ENCODE measurements at regions not wholly inside any gene's neighbourhood (a gene's known extent, or its start where the extent isn't known, plus 50 kb on each side); places are given as distances from the start of the nearest gene placed in this dataset.
A peak's percentile ranks its signal among the peaks of the same experiment; 100 is the strongest.

DNA sequence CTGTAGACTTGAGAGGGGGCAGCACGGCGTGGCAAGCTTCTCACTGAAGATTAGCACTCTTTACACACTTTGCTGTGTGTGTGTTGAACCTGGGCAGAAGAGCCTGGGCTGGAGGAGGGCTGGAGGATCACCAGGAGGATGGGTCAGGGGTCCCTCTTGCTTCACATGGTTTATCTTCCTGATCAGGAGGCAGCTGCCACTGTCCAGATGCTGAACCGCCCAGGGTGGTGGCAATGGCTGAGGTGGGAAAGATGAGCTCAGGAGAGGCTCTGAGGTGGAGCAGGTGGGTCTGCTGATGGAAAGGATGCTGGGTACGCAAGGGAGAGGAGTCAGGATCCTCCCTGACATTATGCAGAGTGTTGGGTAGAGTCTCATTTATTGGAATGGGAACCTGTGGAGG, 191.5 kb downstream of the RAMP3 start:
- Histone ChIP-seq H3K27ac (ENCODE audit: low read length) (no peak overlapping the region), H3K27me3 (ENCODE audit: control insufficient read depth, insufficient read depth, low read length) (peaks cover 5% of the 10 kb centered on the region), H3K36me3 (ENCODE audit: control insufficient read depth, insufficient read depth, low read length) (no peaks in the 10 kb centered on the region), H3K9me3 (ENCODE audit: control insufficient read depth, insufficient read depth, low read depth, low read length) (no peaks in the 10 kb centered on the region), H3K4me3 (ENCODE audit: low read depth in 2 of 2, low read length in 2 of 2) (no peak overlapping the region), H3K4me1 (ENCODE audit: control insufficient read depth, insufficient read depth, low read length) (no peaks in the 10 kb centered on the region)
- ChIA-PET POLR2A (interaction anchor here (0.6 kb wide), 1 partner anchor 183 kb away, joined by 9 read pairs; no protein-coding TSS in a partner anchor), CTCF (no interaction called here)
- intact Hi-C loops (cut with micrococcal nuclease; ENCODE audit: unreplicated experiment) (no loop called here), in situ Hi-C loops (cut with HindIII; ENCODE audit: low pct_unique_long_range_greater_than_20kb, low sequenced_read_pairs) (no loop called here)
- TF ChIP-seq, protein P1, sequence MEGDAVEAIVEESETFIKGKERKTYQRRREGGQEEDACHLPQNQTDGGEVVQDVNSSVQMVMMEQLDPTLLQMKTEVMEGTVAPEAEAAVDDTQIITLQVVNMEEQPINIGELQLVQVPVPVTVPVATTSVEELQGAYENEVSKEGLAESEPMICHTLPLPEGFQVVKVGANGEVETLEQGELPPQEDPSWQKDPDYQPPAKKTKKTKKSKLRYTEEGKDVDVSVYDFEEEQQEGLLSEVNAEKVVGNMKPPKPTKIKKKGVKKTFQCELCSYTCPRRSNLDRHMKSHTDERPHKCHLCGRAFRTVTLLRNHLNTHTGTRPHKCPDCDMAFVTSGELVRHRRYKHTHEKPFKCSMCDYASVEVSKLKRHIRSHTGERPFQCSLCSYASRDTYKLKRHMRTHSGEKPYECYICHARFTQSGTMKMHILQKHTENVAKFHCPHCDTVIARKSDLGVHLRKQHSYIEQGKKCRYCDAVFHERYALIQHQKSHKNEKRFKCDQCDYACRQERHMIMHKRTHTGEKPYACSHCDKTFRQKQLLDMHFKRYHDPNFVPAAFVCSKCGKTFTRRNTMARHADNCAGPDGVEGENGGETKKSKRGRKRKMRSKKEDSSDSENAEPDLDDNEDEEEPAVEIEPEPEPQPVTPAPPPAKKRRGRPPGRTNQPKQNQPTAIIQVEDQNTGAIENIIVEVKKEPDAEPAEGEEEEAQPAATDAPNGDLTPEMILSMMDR (IDR thresholded peaks at IDR 0.05) = no peak
- TF ChIP-seq, protein P2, sequence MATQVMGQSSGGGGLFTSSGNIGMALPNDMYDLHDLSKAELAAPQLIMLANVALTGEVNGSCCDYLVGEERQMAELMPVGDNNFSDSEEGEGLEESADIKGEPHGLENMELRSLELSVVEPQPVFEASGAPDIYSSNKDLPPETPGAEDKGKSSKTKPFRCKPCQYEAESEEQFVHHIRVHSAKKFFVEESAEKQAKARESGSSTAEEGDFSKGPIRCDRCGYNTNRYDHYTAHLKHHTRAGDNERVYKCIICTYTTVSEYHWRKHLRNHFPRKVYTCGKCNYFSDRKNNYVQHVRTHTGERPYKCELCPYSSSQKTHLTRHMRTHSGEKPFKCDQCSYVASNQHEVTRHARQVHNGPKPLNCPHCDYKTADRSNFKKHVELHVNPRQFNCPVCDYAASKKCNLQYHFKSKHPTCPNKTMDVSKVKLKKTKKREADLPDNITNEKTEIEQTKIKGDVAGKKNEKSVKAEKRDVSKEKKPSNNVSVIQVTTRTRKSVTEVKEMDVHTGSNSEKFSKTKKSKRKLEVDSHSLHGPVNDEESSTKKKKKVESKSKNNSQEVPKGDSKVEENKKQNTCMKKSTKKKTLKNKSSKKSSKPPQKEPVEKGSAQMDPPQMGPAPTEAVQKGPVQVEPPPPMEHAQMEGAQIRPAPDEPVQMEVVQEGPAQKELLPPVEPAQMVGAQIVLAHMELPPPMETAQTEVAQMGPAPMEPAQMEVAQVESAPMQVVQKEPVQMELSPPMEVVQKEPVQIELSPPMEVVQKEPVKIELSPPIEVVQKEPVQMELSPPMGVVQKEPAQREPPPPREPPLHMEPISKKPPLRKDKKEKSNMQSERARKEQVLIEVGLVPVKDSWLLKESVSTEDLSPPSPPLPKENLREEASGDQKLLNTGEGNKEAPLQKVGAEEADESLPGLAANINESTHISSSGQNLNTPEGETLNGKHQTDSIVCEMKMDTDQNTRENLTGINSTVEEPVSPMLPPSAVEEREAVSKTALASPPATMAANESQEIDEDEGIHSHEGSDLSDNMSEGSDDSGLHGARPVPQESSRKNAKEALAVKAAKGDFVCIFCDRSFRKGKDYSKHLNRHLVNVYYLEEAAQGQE (IDR thresholded peaks at IDR 0.05; ENCODE audit: insufficient read depth in 1 of 2, low read depth in 2 of 2, low read length in 1 of 2) = peak; percentile 22 to 67; a peak in 2 of 4 replicates
- TF ChIP-seq POLR2AphosphoS5 (IDR thresholded peaks at IDR 0.05; ENCODE audit: low read depth, low read length) (no peak), SIN3A (IDR thresholded peaks at IDR 0.05; ENCODE audit: borderline replicate concordance, insufficient read depth, low read depth, low read length) (no peak), TCF7L2 (IDR thresholded peaks at IDR 0.05; ENCODE audit: low read depth, low read length) (no peak)
- DNase-seq (ENCODE audit: low read depth, low spot score) (no peak), ATAC-seq (no peak)
- BruUV-seq (replicated peaks) = no TSS peak

DNA sequence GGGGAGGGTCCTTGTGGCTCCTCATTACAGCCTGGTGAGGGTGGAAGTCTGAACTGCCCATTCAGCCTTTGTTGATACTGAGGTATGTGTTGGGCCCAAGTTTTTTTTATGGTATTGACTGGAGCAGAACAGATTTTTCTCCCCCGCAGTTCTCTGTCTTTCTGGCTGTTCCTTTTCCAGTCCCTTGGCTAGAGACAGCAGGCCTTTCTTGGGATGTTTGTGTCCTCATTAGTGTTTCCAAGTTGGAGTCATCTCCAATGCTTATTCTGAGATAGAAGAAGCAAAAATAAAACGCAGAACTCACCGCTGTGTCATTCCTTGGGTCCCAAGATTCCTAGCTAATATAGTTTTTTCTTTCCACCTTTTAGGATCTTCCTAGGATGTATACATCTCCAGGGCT, 193.3 kb downstream of the RAMP3 start:
- intact Hi-C loops (cut with micrococcal nuclease; ENCODE audit: unreplicated experiment) = no loop called here
- ChIA-PET CTCF (no interaction called here), POLR2A (no interaction called here)
- H3K4me1 ChIP-seq (ENCODE audit: control insufficient read depth, insufficient read depth, low read length) = no peaks in the 10 kb centered on the region
- H3K4me3 ChIP-seq (ENCODE audit: low read depth in 2 of 2, low read length in 2 of 2) = no peak overlapping the region
- ATAC-seq = no peak
- H3K9me3 ChIP-seq (ENCODE audit: control insufficient read depth, insufficient read depth, low read depth, low read length) = no peaks in the 10 kb centered on the region
- H3K27ac ChIP-seq (ENCODE audit: low read length) = no peak overlapping the region
- in situ Hi-C loops (cut with HindIII; ENCODE audit: low pct_unique_long_range_greater_than_20kb, low sequenced_read_pairs) = no loop called here
- TF ChIP-seq, protein P1 (IDR thresholded peaks at IDR 0.05) = no peak
- TF ChIP-seq POLR2AphosphoS5 (IDR thresholded peaks at IDR 0.05; ENCODE audit: low read depth, low read length) (no peak), TCF7L2 (IDR thresholded peaks at IDR 0.05; ENCODE audit: low read depth, low read length) (no peak), SIN3A (IDR thresholded peaks at IDR 0.05; ENCODE audit: borderline replicate concordance, insufficient read depth, low read depth, low read length) (no peak)
- TF ChIP-seq, protein P2 (IDR thresholded peaks at IDR 0.05; ENCODE audit: insufficient read depth in 1 of 2, low read depth in 2 of 2, low read length in 1 of 2) = no peak
- DNase-seq (ENCODE audit: low read depth, low spot score) = no peak
- BruUV-seq (replicated peaks) = no TSS peak
- no peaks in the 10 kb centered on the region for H3K36me3 ChIP-seq (ENCODE audit: control insufficient read depth, insufficient read depth, low read length)
- no peaks in the 10 kb centered on the region for H3K27me3 ChIP-seq (ENCODE audit: control insufficient read depth, insufficient read depth, low read length)
